NCI-H2107 (cell line): ENCODE measurements at regions not wholly inside any gene's neighbourhood (a gene's known extent, or its start where the extent isn't known, plus 50 kb on each side); places are given as distances from the start of the nearest gene placed in this dataset.
A peak's percentile ranks its signal among the peaks of the same experiment; 100 is the strongest.

ENCODE experiments used
- DNase-seq: peaks from one replicate; lab custom pipeline; 2025; lab: John Stamatoyannopoulos, UW

DNA sequence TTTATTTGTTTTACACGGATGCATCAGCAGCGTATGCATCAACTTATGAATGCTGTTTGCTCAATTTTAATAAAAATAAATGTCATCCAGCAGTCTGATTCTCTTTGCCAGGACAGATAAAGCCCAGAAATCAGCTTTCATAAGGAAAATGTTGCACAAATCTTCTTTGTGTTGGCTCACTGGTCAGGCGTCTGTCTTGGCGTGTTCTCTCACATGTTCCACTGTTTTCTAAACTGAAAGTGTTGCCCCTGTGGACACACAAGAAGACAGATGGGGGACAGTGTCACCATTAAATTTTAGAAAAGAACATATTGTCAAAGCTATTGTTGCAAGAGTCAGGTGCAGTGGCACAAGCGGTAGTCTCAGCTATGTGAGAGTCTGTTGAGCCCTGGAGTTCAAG, 316.2 kb downstream of the CENPC start:
- no peak for DNase-seq

DNA sequence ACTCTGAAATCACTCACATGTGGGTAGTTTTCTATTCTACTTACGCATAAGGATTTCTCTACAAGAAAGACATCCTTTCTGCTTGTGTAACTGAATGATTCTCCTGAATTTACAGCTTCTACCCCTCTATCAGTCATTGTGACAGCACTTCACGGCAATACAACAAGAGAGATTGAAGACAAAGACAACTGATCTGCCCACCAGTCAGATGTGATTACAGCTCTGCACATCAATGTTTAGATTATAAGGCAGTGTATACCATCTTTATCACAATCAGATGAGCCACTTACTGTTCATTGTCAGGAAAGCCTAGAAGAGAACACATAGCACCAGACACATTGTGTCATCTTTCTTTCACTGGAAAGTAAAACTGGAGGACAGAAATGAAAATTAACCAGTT, 324.4 kb downstream of the CENPC start:
- no peak for DNase-seq

DNA sequence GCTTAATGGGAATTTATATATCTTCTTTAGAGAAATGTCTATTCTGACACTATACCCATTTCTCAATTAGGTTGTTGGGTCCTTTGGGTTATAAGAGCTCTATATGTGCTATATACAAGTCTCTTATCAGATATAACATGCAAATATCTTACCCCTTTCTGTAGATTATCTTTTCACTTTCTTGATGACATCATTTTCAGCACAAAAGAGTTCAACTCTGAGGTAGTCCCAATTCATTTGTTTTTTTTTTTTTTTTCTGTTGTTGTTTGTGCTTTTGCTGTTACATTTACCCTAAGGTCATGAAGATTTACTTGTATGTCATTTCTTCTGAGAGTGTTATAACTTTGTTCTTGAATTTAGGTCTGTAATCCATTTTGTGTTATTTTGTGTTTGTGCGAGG, 326.4 kb downstream of the CENPC start:
- DNase-seq: no peak

DNA sequence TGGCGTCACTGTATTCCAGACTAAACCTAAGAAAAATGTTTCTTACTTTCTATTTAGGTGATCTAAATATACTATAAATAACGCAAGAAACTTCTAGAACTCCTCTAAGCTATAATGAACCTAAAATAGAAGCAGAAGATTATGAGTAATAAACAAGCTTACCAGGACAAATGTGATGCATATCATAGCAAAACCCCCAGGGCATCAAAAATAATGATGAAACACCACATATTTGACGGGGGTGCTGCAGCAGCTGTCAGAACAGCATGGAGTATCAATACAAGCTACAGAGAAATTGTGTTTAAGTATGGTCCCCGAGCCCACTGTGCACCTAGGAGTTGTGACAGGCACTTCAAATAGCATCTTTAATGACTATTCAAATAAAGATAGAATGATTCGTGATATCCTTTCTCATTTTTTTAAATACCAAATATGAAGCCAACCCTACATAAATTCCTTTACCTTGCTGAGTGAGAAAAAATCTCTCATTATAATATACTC, 337.3 kb downstream of the CENPC start:
- DNase-seq: no peak

DNA sequence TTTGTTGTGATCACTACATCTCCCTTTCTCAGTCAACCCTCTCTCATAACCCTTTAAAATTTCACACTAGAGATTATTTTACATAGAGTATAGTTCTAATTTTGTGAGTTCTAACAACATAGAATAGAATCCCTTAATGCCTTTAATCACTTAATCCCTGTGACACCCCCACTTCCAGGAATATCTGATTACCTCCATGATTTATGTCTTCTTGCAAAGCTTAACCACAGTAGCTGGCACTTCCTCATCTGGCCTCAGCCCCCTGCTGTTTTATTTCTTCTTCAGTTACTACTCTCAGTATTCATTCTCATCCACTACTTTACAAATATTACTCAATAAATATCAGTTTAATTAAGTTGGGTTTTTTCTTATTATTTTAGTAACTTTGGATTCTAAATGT, 340.9 kb downstream of the CENPC start:
- no peak for DNase-seq

DNA sequence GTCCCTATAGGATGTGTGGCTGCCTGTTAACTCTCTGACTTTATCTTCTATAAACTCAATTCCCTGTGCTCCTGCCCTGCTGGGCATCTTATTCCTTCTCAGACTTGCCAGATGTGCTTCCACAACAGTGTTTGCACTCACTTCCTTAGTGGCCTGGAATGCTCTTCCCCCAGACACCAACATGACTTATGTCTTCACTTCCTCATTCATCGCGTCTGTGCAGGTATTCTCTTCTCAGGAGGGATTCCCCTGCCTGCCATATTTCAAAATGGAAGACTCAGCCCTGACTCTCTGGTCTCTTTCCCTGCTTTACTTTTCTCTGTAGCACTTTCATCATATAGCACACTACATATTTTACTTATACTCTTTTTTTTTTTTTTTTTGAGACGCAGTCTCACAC, 344.0 kb downstream of the CENPC start:
- DNase-seq: no peak

DNA sequence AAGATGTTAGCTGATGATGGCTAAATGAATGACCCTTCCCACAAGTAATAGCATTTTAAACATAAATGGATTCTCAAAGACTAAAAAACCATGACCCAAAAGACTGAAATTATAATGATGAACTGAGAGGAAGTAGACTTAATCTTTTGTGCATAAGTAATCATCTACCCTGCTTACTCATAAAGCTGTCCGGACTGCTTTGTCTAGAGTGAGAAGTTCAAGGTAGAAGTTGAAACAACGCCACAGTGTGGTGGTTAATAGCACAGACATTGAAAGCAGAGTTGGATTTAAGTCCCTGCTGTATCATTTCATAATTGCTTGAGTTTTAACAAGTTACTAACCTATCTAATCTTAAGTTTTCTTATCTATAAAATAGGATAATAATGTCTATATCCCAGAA, 346.6 kb downstream of the CENPC start:
- no peak for DNase-seq

DNA sequence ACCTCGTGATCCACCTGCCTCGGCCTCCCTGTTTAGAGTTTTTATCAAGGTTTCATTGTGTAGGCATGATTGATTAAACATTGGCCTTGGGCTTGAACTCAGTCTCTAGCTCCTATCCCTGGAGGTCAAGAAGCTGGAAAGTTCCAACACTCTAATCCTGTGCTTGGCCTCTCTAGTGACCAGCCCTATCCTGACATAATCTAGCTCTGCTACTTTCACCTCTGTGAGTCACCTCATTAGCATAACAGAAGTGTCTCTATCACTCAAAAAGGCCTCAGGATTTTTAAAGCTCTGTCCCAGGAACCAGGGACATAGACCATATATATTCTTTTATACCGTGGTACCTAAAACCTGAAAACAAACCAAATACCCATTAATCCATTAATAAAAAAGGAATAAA, 377.5 kb downstream of the CENPC start:
- no peak for DNase-seq

DNA sequence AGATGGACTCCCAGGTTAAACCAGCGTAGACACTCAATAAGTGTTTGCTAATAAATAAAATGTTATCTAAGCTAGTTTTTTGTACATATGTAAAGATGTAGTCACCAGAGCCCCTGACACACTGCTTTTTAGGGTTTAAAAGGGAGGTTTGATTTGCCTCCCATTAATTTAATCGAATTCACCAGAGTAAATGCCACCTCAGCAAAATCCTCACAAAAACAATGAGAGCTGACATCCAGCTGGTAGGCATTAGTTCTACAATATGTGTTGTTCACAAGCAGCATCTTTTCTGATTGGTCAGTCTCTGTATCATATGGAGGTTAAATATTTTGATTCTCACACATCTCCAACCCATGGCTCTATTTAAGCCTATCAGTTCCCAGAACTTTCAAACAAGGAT, 382.6 kb downstream of the CENPC start:
- DNase-seq: no peak

DNA sequence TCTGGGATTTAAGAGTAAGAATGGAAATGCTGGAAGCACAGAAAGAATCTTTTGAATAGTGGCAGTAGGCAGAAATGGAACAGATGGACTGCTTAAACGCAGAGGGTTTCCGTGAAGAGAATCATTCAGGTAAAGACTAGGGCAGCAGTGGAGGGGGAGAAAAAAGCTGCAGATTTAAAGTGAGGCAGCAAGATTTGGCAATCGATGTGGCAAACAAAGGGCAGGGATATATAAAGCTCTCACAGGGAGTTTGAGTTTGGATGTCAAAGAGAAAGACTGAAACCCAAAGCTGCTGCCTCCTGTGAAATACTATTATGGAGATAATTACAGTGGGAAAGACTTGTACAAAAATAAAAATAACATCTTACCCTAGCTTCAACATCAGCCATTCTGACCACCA, 384.0 kb downstream of the CENPC start:
- DNase-seq: no peak

DNA sequence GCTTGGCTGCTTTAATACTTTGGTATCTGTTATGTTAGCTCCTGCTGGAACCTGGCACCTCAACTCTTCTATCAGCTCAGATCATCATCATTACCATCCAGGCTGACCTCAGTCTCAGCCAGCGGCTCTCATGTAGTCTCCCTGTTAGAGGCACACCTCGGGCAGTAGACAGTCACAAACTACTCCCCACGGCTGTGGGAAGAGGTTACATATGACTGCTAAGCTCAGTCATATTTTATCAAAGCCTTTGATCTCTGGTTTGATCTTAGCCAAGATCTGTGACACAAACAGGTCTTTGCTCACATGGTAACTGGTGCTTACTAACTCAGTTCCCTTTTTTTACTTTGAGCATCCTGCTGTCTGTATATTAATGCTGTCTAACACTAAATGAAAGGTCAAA, 384.9 kb downstream of the CENPC start:
- DNase-seq: no peak

DNA sequence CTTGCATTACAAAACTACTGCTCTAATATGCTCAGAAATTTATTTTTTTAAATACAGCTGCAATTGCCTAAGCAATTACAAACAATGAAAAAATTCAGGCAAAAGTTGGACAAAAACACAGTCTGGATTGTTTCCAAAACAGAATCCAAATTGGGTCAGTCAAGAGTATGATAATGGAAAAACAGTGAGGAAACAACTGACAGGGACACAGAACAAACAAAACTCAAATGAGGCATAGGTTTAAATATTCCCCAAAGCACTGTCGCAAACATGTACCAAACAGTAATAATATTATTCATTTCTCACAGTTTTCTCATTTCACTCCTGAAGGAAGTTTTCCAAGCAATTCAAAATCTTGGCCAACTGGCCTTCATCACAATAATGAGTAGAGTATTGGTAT, 386.6 kb downstream of the CENPC start:
- no peak for DNase-seq

DNA sequence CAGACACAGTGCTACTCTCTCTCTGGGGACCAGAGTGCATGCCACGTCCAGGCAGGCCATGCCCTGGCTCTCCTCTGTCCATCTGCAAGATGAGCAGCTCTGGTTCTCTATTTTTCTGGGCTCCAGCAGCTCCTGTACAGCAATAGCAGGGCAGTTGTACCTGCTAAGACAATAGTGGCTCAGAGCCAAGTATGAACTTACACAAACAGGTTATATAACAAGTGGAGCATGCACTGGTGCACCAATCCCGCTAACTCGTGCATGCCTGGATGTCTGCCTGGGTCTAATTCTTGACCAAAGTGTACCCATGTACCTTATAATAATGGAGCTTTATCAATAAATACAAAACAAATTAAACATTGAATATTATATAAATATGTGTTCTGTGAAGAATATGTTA, 392.3 kb downstream of the CENPC start:
- peak; percentile 0 for DNase-seq

DNA sequence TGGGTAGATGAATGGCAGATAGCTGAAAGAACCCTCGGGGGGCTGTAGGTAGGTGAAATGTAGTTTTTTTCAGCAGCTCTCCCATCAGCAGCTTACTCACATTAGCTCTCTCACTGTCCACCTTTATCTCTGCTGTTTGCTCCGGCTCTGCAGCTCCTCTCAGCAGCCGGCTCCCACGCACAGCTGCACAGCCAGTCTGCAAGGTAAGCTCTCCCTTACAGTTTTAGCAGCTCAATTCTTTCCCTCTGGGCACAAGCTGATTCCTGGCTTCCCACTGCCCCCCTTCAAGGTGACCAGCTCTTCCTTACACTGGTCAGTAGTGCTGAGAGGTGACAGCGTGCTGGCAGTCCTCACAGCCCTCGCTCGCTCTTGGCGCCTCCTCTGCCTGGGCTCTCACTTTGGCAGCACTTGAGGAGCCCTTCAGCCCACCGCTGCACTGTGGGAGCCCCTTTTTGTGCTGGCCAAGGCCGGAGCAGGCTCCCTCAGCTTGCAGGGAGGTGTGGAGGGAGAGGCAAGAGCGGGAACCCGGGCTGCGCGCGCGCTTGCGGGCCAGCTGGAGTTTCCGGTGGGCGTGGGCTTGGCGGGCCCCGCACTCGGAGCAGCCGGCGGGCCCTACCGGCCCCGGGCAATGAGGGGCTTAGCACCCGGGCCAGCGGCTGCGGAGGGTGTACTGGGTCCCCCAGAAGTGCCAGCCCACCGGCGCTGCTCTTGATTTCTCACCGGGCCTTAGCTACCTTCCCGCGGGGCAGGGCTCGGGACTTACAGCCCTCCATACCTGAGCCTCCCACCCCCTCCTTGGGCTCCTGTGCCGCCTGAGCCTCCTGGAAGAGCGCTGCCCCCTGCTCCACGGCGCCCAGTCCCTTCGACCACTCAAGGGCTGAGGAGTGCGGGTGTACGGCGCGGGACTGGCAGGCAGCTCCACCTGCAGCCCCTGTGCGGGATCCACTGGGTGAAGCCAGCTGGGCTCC, 393.6 kb downstream of the CENPC start:
- DNase-seq: no peak

DNA sequence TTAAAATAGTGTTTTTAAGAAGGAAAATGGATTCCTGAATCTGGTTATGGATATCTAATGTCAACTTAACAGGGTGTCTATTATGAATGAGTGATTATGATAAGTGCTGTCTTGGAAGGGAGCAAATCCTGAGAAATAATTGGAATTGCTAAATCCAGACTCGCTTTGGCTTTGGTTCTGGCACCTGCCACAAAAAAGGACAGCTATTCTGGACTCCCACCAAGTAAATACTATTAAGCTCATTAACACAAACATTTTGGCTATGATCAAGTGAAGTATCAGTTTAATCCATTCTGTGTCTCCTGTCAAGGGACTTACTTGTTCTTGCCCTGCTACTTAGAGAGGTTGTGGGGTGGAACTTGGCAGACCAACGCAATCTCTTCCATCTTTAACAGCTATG, 403.7 kb downstream of the CENPC start:
- DNase-seq: no peak

DNA sequence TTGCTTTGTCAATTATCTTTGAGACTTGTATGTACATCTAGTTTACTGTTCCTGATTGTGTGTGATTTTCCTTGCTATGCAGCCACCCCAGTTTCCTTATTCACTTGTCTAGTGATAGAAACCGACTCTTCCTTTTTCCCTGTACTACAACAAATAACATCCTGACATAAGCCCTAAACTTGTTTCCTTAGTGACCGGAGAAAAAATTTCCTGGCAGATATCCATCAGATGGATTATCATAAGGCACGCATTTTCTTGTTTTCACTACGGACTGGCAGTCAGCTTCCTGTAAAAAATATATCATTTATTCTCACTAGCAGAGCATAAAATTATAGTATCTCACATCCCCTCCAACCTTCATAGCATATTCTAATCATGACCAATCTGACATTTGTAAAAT, 410.7 kb downstream of the CENPC start:
- DNase-seq: no peak

DNA sequence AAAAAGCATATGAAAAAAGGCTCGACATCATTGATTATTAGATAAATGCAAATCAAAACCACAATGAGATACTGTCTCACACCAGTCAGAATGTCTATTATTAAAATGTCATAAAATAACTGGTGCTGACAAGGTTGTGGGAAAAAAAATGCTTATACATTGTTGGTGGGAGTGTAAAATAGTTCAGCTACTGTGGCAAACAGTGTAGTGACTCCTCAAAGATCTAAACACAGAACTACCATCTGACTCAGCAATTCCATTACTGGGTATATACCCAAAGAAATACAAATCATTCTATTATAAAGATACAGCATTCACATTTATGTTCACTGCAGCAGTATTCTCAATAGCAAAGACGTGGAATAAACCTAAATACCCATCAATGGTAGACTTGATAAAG, 412.1 kb downstream of the CENPC start:
- no peak for DNase-seq

DNA sequence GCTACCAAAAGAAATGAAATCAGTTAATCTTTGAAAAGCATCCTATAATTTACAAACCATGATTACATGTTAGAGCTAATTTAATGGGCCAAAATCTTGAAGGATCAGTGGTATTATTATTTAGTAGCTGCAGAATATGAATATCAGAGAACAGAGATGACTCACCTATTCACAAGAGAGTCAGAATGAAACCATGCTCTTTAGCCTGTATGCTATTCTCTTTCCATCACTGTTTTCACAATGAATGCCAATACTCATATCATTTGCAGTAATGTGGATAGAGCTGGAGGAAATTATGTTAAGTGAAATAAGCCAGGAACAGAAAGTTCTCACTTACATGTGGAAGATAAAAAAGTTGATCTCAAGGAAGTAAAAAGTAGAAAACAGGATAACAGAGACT, 414.1 kb downstream of the CENPC start:
- no peak for DNase-seq

DNA sequence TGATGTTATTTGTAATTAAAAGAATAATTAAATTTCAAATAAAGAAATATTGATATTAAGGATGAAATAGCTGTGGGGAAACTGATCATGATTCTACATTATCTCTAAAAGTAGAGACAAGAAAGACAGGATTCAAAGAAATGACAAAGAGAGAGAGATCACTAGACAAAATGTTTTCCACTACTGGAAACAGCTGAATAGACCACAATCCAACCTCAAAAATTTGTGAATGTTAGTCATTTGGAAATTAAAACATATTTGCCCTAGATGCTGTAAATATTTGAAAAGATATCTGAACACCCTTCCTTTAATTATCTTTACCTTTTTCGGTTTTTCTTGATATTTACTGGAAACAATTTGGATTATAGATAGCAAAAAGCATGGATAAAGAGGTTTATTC, 414.9 kb downstream of the CENPC start:
- DNase-seq: no peak

DNA sequence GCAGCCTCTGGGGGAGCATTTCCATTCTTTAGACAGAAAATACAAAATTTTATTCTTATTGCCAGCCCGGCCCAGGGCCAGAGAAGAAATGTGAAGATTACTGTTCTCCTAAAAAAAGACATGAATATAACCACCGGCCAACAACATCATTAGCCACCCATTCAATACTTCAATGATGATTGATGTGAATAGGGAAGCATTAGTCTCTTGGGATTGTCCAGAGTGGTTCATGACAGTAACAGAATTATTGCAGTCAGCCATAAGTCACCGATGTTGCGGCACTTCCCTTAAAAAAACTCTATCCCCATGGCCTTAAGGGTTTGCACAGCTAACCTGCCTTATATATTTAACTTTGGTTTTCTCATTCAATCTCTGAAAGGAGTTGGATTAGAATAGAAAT, 418.7 kb downstream of the CENPC start:
- DNase-seq: no peak

DNA sequence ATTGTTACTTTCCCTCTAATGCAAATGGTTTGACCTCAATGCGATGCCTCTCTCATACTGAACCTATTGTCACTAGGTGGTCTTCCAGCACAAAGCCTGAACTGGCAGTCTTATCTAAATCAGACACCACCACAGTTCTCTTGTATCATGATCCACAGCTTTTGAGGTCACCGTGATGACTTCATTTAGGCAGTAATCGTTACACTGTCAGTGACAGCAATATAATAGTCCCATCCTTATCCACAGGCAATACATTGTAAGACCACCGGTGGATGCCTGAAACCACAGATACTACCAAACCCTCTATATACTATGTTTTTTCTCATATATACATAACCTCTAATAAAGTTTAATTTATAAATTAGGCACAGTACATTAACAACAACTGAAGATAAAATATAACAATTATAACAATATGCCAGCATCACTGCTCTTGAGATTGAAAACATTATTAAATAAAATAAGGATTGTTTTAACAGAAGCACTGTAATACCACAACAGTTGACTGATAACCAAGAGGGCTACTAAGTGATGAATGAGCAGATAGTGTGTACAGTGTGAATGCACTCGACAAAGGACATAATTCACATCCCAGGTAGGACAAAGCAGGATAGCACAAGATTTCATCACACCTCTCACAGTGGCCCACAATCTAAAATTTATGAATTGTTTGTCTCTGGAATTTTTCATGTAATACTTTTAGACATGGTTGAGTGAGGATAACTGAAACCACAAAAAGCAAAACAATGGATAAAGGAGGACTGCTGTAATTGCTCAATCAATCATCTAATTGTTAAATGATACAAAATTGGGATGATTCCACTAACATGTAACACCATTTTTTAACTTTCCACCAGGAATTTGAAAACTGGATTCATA, 419.4 kb downstream of the CENPC start:
- no peak for DNase-seq

DNA sequence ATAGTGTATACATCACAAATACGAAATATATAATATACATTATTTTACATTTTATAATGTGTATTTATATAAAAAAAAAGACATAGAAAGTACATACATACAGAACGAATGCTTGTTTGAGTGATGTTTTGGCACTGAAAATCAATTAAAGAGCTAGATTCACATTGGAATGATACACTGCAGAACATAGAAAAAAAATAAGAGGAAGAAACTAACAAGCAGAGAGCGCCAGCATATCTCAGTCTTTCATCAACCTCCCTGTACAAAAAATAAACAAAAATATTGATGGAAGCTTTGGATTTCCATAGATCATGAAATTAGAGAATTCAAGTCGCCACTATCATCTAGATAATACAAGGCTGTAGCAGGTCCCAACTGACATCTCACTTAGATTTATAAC, 420.6 kb downstream of the CENPC start:
- DNase-seq: no peak

DNA sequence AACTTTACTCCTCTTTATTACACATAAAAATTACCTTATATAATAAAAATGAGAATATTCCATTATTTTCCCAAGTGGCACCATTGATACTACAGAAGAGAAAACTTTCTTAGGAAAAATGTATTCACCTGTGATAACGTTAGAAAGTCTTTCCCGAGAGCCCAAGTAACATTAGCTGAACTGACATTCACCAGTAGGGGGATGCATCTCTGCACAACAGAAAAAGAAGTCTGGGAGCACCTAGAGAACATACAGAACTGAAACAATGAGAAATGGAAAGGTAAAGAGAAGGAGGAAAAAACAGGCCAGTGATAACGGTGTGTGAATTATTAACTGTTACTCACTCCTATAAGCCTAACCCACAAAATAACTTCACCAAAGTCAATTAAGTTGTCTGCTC, 423.3 kb downstream of the CENPC start:
- no peak for DNase-seq
